HG03060 (cell line): ENCODE measurements at regions not wholly inside any gene's neighbourhood (a gene's known extent, or its start where the extent isn't known, plus 50 kb on each side); places are given as distances from the start of the nearest gene placed in this dataset.
"Not testable (repeated sequence)": the region's sequence is repeated elsewhere in the genome, so short reads cannot be mapped to it uniquely, and the experiment has no call there.

Experiments
- ATAC-seq: cut with Tn5 transposase; IDR thresholded peaks from one replicate; pipeline ENCODE4 v1.9.1; 2021; ENCODE audit warnings: low read depth, moderate number of reproducible peaks; ENCODE audit not compliant: unreplicated experiment

GRCh38 chr5:51156838-51157237 lies 226.4 kb upstream of the ISL1 start:
- ATAC-seq, result no peak

- no peak for ATAC-seq
Observed at GRCh38 chr5:51159164-51159563, 224.1 kb upstream of the ISL1 start.

GRCh38 chr5:51159606-51160005 lies 223.6 kb upstream of the ISL1 start:
- ATAC-seq, result no peak

- no peak for ATAC-seq
Observed at GRCh38 chr5:51162245-51162644, 221.0 kb upstream of the ISL1 start.

GRCh38 chr5:51165621-51166020 lies 217.6 kb upstream of the ISL1 start:
- ATAC-seq, result not testable (repeated sequence)

GRCh38 chr5:51172903-51173626 lies 210.2 kb upstream of the ISL1 start:
- ATAC-seq, result no peak

GRCh38 chr5:51181208-51181894 lies 201.9 kb upstream of the ISL1 start:
- ATAC-seq, result no peak

- ATAC-seq, result no peak
Observed at GRCh38 chr5:51185850-51186329, 197.4 kb upstream of the ISL1 start.

GRCh38 chr5:51188001-51188591 lies 195.2 kb upstream of the ISL1 start:
- no peak for ATAC-seq

- ATAC-seq, result no peak
Observed at GRCh38 chr5:51194671-51195070, 188.6 kb upstream of the ISL1 start.

- no peak for ATAC-seq
Observed at GRCh38 chr5:51201024-51201423, 182.2 kb upstream of the ISL1 start.

- no peak for ATAC-seq
Observed at GRCh38 chr5:51201708-51202107, 181.5 kb upstream of the ISL1 start.

GRCh38 chr5:51202161-51202560 lies 181.1 kb upstream of the ISL1 start:
- no peak for ATAC-seq

- no peak for ATAC-seq
Observed at GRCh38 chr5:51203598-51203997, 179.7 kb upstream of the ISL1 start.

GRCh38 chr5:51208296-51208695 lies 175.0 kb upstream of the ISL1 start:
- no peak for ATAC-seq

GRCh38 chr5:51214746-51215145 lies 168.5 kb upstream of the ISL1 start:
- no peak for ATAC-seq

GRCh38 chr5:51225789-51226742 lies 157.2 kb upstream of the ISL1 start:
- ATAC-seq, result no peak

- no peak for ATAC-seq
Observed at GRCh38 chr5:51227963-51228470, 155.2 kb upstream of the ISL1 start.

GRCh38 chr5:51230336-51230735 lies 152.9 kb upstream of the ISL1 start:
- ATAC-seq, result no peak

- ATAC-seq, result no peak
Observed at GRCh38 chr5:51242456-51242855, 140.8 kb upstream of the ISL1 start.
